DOHH2 (cell line): ENCODE measurements at regions not wholly inside any gene's neighbourhood (a gene's known extent, or its start where the extent isn't known, plus 50 kb on each side); places are given as distances from the start of the nearest gene placed in this dataset.

Source experiments
- H3F3A ChIP-seq: fragments of 200-600 bp; sonication (generic), shearing (Covaris generic); 2 replicates; pipeline ENCODE4 v1.6.0; 2016; ENCODE audit warnings: antibody characterized with exemption, mild to moderate bottlenecking; ENCODE audit not compliant: control insufficient read depth, insufficient read depth
- H3K27ac ChIP-seq: fragments of 200-600 bp; sonication (generic); 2 replicates; pipeline ENCODE4 v1.5.1; 2014; ENCODE audit warnings: low read depth, mild to moderate bottlenecking, low read length, moderate library complexity
- H3K27me3 ChIP-seq: fragments of 200-600 bp; sonication (generic); 2 replicates; pipeline ENCODE4 v1.6.1; 2014; ENCODE audit warnings: mild to moderate bottlenecking, low read length, mixed read lengths; ENCODE audit not compliant: control insufficient read depth
- H3K36me3 ChIP-seq: fragments of 200-600 bp; sonication (generic); 2 replicates; pipeline ENCODE4 v1.6.1; 2014; ENCODE audit warnings: mild to moderate bottlenecking, low read length, moderate library complexity, mixed read lengths; ENCODE audit not compliant: control insufficient read depth
- H3K4me1 ChIP-seq: fragments of 200-600 bp; sonication (generic); 2 replicates; pipeline ENCODE4 v1.6.1; 2014; ENCODE audit warnings: mild to moderate bottlenecking, low read length, mixed read lengths; ENCODE audit not compliant: control insufficient read depth
- H3K4me2 ChIP-seq: fragments of 200-600 bp; sonication (generic); 2 replicates; pipeline ENCODE4 v1.6.0; 2014; ENCODE audit warnings: mild to moderate bottlenecking, low read length, moderate library complexity
- H3K4me3 ChIP-seq: fragments of 200-600 bp; sonication (generic); 2 replicates; pipeline ENCODE4 v1.5.1; 2014; ENCODE audit warnings: mild to moderate bottlenecking, low read length, mixed read lengths
- H3K79me2 ChIP-seq: fragments of 200-600 bp; sonication (generic); 2 replicates; pipeline ENCODE4 v1.6.1; 2014; ENCODE audit warnings: mild to moderate bottlenecking, low read length, mixed read lengths; ENCODE audit not compliant: control insufficient read depth
- H3K9me2 ChIP-seq: fragments of 200-600 bp; sonication (generic); replicated peaks from 2 replicates; pipeline ENCODE4 v1.6.1; 2014; ENCODE audit warnings: mild to moderate bottlenecking, low read length, mixed read lengths; ENCODE audit not compliant: control insufficient read depth
- H3K9me3 ChIP-seq: fragments of 200-600 bp; sonication (generic); 2 replicates; pipeline ENCODE4 v1.6.1; 2014; ENCODE audit warnings: antibody characterized with exemption, low read length, mixed read lengths; ENCODE audit not compliant: control insufficient read depth, insufficient read depth
- H4K20me1 ChIP-seq: fragments of 200-600 bp; sonication (generic); 2 replicates; pipeline ENCODE4 v1.6.0; 2014; ENCODE audit warnings: low read depth, mild to moderate bottlenecking, antibody characterized with exemption, low read length, moderate library complexity; ENCODE audit not compliant: control insufficient read depth, insufficient read depth
- CTCF ChIP-seq: fragments of 200-600 bp; sonication (generic); IDR thresholded peaks from one replicate; pipeline ENCODE4 v1.5.1; 2014; ENCODE audit warnings: antibody characterized with exemption, mild to moderate bottlenecking, low read depth, low read length; ENCODE audit not compliant: poor library complexity, severe bottlenecking
- EZH2phosphoT487 ChIP-seq: fragments of 200-600 bp; sonication (generic); IDR thresholded peaks from 2 replicates; pipeline ENCODE4 v1.6.1; 2017; ENCODE audit warnings: borderline replicate concordance, mild to moderate bottlenecking, antibody characterized with exemption, low read length, moderate library complexity, mixed read lengths

GRCh38 chr13:76804801-76805200 is 81.4 kb downstream of the KCTD12 start:
- Histone ChIP-seq H3K27ac (no peak overlapping the region), H3K79me2 (no peaks in the 10 kb centered on the region), H3K36me3 (no peaks in the 10 kb centered on the region), H3K9me3 (no peaks in the 10 kb centered on the region), H3K4me1 (no peaks in the 10 kb centered on the region), H3F3A (no peaks in the 10 kb centered on the region), H3K27me3 (no peaks in the 10 kb centered on the region), H3K9me2 (no peaks in the 10 kb centered on the region), H4K20me1 (no peaks in the 10 kb centered on the region), H3K4me2 (no peak overlapping the region), H3K4me3 (no peak overlapping the region)
- no peak for TF ChIP-seq CTCF
- TF ChIP-seq EZH2phosphoT487, result no peak

GRCh38 chr13:76803831-76804230 is 82.4 kb downstream of the KCTD12 start:
- Histone ChIP-seq H3F3A (no peaks in the 10 kb centered on the region), H3K79me2 (no peaks in the 10 kb centered on the region), H3K4me1 (no peaks in the 10 kb centered on the region), H4K20me1 (no peaks in the 10 kb centered on the region), H3K27ac (no peak overlapping the region), H3K9me3 (no peaks in the 10 kb centered on the region), H3K36me3 (no peaks in the 10 kb centered on the region), H3K27me3 (no peaks in the 10 kb centered on the region), H3K9me2 (no peaks in the 10 kb centered on the region), H3K4me3 (no peak overlapping the region), H3K4me2 (no peak overlapping the region)
- TF ChIP-seq CTCF, result no peak
- no peak for TF ChIP-seq EZH2phosphoT487

- H3K36me3 ChIP-seq, result no peaks in the 10 kb centered on the region
- no peaks in the 10 kb centered on the region for H3K9me2 ChIP-seq
- no peaks in the 10 kb centered on the region; the same call in 1 of the 2 replicates for H3K27me3 ChIP-seq
- no peak overlapping the region for H3K4me3 ChIP-seq
- H3K9me3 ChIP-seq, result no peaks in the 10 kb centered on the region
- TF ChIP-seq EZH2phosphoT487, result no peak
- no peak for TF ChIP-seq CTCF
- no peak overlapping the region for H3K27ac ChIP-seq
- no peaks in the 10 kb centered on the region for H3F3A ChIP-seq
- no peaks in the 10 kb centered on the region for H4K20me1 ChIP-seq
- no peaks in the 10 kb centered on the region for H3K79me2 ChIP-seq
- no peak overlapping the region for H3K4me2 ChIP-seq
- no peaks in the 10 kb centered on the region for H3K4me1 ChIP-seq
Measured at GRCh38 chr13:76800943-76801342, 85.3 kb downstream of the KCTD12 start.

- no peaks in the 10 kb centered on the region for H3K4me1 ChIP-seq
- H3K27me3 ChIP-seq, result no peaks in the 10 kb centered on the region; the same call in 1 of the 2 replicates
- no peaks in the 10 kb centered on the region for H3K79me2 ChIP-seq
- no peak overlapping the region for H3K27ac ChIP-seq
- no peak overlapping the region for H3K4me2 ChIP-seq
- TF ChIP-seq CTCF (no peak), EZH2phosphoT487 (no peak)
- no peaks in the 10 kb centered on the region for H3K9me2 ChIP-seq
- H3F3A ChIP-seq, result no peaks in the 10 kb centered on the region
- no peaks in the 10 kb centered on the region for H4K20me1 ChIP-seq
- H3K36me3 ChIP-seq, result no peaks in the 10 kb centered on the region
- no peak overlapping the region for H3K4me3 ChIP-seq
- no peaks in the 10 kb centered on the region for H3K9me3 ChIP-seq
Measured at GRCh38 chr13:76799696-76800095, 86.5 kb downstream of the KCTD12 start.
